GM21367 (cell line): ENCODE measurements at regions not wholly inside any gene's neighbourhood (a gene's known extent, or its start where the extent isn't known, plus 50 kb on each side); places are given as distances from the start of the nearest gene placed in this dataset.

ENCODE experiments used
- ATAC-seq: cut with Tn5 transposase; IDR thresholded peaks from one replicate; pipeline ENCODE4 v1.9.1; 2021; ENCODE audit not compliant: unreplicated experiment

- no peak for ATAC-seq
Observed at GRCh38 chr7:130896051-130896881, 162.3 kb upstream of the KLF14 start.

DNA sequence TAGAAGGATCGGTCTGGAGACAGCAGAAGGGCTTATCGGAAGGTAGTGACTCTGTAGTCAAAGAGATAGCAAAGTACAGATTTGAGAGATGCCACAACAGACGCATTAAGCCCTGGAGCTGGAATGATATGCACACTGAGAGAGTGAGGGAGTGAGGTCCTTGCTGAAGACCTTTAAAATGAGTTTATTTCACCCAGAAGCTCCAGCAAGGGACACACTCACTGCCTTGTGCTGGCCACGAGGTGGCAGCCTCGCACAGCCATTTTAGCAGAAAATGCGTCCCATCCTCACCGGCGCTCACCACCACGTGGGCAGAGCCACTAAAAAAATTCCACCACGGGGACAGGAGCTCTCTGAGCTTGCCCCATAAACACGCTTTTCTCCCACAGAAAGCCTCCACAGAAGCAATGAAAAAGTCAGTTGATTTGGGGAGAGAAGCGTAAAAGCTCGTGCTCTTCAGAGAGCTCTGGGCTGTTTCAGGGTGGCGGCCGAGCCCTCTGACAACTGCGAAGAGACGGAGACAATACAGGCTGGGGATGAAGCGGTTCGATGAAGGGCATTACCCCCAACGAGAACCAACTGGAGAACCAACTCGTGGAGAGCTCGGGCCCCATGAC lies 163.0 kb upstream of the KLF14 start:
- ATAC-seq, result peak; percentile 36

- ATAC-seq, result no peak
Observed at GRCh38 chr7:130897515-130898419, 163.8 kb upstream of the KLF14 start.

- no peak for ATAC-seq
Observed at GRCh38 chr7:130899071-130899560, 165.1 kb upstream of the KLF14 start.

DNA sequence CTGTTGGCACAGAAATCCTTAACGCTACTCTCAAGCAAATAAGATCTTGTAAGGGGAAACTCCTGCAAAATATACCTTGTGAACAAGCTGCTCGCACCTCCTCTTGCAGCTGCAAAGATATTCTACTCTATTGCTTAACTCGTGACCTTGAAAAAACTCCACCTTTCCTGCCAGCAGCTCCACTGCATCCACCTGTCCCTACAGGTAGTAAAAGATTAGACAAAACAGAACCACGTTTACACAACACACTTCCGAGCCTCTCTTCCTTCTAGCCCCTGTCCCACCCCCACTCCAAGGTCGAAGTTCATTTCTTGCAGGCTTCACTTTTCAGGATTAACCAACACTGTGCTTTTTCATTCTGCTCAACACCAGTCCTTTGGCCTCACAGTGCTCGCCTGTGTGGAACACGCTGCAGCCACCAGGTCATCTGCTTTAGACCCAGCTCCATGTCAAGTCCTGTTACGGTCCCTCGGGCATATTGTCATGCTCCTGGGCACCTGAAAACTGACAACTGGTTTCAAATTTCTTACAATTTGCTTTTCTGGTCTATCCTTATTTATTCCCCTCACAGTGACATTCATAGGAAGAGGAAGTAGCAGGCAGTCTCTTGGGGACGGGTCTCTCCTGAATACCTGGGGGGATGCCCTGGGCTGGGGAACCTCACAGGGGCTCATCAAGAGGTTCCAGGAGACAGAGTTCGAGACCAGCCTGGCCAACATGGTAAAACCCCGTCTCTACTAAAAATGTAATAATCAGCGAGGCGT lies 165.8 kb upstream of the KLF14 start:
- no peak for ATAC-seq

GRCh38 chr7:130900471-130901076 lies 166.6 kb upstream of the KLF14 start:
- no peak for ATAC-seq

GRCh38 chr7:130901209-130901783 lies 167.3 kb upstream of the KLF14 start:
- ATAC-seq, result no peak

- ATAC-seq, result no peak
Observed at GRCh38 chr7:130902755-130903357, 168.8 kb upstream of the KLF14 start.

DNA sequence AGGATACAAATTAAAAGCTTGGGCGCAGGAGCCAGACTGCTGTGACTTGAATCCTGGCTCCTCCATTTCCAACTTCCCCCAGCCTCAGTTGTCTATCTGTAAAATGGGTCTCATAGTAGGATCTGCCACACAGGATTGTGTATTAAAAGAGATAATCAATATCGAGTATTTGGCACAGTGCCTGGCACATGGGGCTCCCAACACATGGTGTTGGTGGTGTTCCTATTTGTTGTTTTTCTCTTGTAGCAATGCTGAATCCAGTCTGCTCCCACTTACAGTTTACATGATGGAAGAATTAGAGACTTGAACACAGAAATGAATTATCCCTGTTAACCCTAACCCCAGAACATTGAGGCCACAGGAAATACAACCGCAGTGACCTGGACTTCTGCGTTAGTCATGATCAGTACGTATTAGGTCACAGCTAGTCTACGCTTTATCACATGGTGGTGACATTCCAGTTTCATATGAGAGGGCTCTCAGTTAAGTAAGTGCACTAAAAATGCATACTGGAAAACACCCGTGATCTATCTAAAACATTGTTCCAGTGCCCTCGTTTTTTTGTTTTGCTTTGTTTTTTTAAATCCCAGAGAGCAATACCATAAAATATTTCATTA lies 169.5 kb upstream of the KLF14 start:
- ATAC-seq, result no peak

- no peak for ATAC-seq
Observed at GRCh38 chr7:130904031-130904757, 170.2 kb upstream of the KLF14 start.

- ATAC-seq, result no peak
Observed at GRCh38 chr7:130904792-130905191, 170.8 kb upstream of the KLF14 start.

- ATAC-seq, result no peak
Observed at GRCh38 chr7:130906575-130906974, 172.6 kb upstream of the KLF14 start.

DNA sequence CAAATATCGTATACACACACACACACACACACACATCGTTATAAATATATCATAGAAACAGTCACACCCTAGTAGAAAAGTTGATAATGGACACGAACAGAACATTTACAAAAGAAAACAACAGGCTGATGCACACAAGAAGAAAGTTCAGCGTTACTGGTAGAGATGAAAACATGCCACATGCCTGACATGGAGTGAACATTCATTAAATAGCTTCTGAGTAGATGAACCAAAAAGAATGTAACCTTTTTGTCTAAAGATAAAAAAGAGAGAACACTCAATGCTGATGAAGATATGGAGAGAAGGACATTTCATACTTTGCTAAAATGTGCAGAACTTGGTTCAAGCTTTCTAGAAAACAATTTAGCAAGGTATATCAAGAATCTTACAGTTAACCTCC lies 173.4 kb upstream of the KLF14 start:
- no peak for ATAC-seq

GRCh38 chr7:130908345-130909160 lies 174.5 kb upstream of the KLF14 start:
- no peak for ATAC-seq

GRCh38 chr7:130909161-130909836 lies 175.3 kb upstream of the KLF14 start:
- no peak for ATAC-seq

- ATAC-seq, result no peak
Observed at GRCh38 chr7:130909881-130910672, 176.1 kb upstream of the KLF14 start.
